ENCODE measurements at regions not wholly inside any gene's neighbourhood (a gene's known extent, or its start where the extent isn't known, plus 50 kb on each side); places are given as distances from the start of the nearest gene placed in this dataset.

DNA sequence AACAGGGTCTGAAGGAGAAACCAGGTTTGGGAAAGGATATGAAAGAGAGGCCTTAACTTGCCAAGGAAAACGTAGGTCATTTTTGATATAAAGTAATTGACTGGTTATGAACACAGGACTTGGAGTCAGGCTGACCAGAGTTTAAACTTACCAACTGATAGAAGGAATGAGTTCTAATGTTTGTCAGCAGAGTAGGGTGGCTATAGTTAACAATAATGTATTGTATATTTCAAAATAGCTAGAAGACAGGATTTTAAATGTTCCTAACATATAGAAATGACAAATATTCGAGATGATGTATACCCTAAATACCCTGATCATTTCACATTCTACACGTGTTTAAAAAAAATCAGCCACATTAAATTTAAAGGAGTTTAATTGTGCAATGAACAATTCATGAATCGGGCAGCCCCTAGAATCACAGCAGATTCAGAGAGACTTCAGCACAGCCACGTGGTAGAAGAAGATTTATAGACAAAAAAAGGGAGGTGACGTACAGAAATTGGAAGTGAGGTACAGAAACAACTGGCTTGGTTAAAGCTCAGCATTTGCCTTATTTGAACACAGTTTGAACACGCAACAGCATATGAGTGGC is 52.5 kb upstream of the PLEKHG7 start:
- no peak for DNase-seq

GRCh38 chr12:92649511-92650227 is 53.1 kb upstream of the PLEKHG7 start:
- peak; percentile 73 for DNase-seq

DNA sequence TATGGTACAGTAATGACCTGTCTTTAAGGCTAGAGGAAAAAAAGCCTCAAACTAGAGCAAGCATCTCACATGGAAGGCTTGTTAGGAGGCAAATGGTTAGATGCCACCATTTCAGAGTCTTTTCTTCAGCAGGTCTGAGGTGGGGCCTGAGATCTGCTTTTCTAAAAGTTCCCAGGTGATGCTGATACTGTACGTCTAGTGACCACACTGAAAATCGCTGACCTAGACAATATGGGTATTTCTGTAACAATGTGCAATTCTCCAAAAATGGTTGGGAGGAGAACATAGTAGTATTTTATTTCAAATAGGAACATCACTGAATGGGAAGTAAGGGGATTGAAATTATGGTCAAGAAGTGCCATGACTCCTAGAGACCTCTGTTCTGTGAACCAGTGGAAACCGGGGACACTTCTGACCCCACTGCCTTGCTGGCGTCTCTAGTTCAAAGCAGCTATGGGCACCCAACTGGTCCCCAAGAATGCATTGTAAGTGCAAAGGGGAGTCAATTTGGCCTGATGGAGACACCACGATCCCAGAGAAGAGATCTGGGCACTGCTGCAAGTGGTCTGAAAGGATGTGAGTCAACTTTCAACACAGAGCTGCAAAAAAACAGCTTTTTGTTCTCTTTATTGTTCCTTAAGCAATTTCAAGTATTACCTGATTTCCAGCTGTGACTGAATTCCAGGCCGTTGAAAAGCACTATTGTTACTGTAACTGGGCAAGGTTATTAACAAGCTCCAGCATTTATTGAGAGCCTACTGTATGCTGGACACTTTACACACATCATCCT is 54.4 kb upstream of the PLEKHG7 start:
- DNase-seq, result no peak

DNA sequence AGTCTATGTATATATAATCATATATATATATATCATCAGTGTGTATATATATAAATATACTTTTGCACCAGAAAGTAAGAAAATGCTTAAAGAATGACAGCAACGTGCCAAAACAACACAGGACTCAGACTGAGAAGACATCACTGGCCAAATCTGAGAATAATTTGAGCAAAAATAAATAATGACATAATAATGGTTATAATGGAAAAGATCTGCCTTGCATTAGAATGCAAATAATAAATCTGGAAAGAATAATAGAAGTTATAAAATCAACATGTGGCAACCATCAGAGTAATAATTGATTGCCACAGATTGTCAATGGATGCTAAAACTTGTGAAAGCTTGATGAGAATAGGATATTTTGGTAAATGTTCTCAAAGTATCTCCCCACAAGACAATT is 61.5 kb upstream of the PLEKHG7 start:
- no peak for DNase-seq

DNA sequence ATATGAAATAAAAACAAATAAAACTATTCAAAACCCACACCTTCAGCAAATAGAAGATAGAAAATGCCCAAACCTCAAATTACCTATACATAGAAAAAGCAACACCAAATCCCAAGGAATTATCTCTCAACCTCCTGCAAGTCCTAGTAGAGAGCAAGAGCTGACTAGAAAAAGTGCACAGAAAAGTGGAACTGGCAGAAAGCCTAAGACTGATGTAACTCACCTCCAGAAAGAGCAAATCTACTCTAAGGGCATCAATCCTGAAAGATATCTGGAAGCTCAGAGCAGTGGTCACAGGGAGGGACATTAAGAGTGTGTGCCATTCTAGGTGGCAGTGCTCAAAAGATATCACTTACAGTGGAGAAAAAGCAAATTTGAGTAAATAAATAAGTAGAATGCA is 62.1 kb upstream of the PLEKHG7 start:
- no peak for DNase-seq

DNA sequence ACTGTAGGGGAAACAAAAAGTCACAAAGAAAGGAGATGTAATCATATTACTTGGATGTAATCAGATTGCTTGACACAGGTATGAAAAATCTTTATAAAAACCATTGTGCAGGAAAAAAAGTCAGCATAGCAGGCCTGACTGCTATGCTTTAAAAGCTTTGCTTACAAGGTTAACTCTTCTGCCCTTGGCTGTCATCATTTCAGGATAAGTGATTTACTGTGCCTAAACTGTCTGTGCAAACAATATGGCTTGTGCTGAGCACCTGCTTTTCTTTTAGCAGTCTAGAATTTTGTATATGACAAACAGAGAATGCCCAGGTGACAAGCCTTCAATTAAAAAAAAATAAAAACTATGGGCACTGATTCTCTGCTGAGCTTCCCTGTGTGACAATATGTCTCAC is 63.8 kb upstream of the PLEKHG7 start:
- no peak for DNase-seq

GRCh38 chr12:92634730-92635129 is 68.1 kb upstream of the PLEKHG7 start:
- DNase-seq, result no peak

GRCh38 chr12:92634202-92634601 is 68.6 kb upstream of the PLEKHG7 start:
- DNase-seq, result no peak

DNA sequence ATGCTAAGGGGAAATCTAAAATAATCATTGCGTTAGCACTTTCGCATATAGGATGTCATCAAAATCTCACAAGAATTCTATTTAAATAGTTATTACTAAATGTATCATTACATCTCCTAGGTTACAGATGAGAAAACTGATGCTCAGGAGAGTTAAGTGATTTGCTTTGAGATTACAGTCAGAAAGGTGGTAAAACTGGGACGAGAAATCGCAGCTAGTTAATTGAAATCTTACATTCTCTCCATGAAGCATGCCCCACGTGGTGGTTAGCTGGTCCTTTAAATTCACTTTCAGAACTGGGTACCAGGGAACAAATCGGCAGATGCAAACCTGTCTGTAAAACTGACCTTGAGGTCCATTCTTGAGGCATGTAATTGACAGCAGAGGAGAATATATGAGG is 71.8 kb upstream of the PLEKHG7 start:
- no peak for DNase-seq

- DNase-seq, result no peak
Observed at GRCh38 chr12:92629349-92630065, 73.3 kb upstream of the PLEKHG7 start.

- DNase-seq, result no peak
Observed at GRCh38 chr12:92628476-92628875, 74.3 kb upstream of the PLEKHG7 start.

GRCh38 chr12:92627511-92627910 is 75.3 kb upstream of the PLEKHG7 start:
- no peak for DNase-seq

GRCh38 chr12:92625639-92626310 is 77.0 kb upstream of the PLEKHG7 start:
- DNase-seq, result no peak

- DNase-seq, result no peak
Observed at GRCh38 chr12:92624236-92624635, 78.6 kb upstream of the PLEKHG7 start.

DNA sequence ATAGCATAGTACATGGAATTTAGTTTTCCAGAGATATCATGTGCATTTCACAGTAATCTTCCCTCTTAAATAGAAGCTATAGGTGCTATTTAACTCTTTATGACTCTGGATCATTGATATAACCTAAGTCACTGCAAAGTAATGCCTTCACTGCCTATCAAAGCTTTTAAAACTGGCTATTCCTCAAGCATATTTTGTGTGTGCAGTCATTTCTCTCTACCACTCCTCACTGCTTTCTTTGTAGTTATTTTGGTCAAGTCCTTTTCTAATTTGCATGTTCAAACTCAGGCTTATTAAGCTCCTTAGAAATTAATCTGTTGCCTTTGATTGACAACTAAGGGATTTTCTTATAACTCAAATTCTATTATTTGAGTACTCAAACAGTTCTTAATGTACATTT is 79.4 kb upstream of the PLEKHG7 start:
- no peak for DNase-seq

GRCh38 chr12:92621833-92622232 is 81.0 kb upstream of the PLEKHG7 start:
- DNase-seq, result no peak

GRCh38 chr12:92621312-92621711 is 81.5 kb upstream of the PLEKHG7 start:
- DNase-seq, result no peak

GRCh38 chr12:92619730-92620684 is 82.8 kb upstream of the PLEKHG7 start:
- DNase-seq, result no peak

DNA sequence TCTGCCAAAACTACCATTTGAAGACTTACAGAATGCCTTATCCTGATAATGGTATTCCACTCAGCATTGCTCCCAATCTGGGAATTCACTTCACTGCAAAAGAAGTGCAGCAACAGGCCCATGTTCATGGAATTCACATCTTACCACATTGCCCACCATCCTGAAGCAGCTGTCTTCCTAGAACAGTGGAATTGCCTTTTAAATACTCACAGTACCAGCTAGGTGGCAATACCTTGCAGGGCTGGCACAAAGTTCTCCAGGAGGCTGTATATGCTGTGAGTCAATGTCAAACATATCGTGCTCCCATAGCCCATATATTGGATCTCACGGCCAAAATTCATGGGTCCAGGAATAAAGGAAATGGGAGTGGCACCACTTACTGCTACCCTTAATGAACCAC is 83.8 kb upstream of the PLEKHG7 start:
- no peak for DNase-seq

GRCh38 chr12:92615703-92616102 is 87.1 kb upstream of the PLEKHG7 start:
- no peak for DNase-seq

DNA sequence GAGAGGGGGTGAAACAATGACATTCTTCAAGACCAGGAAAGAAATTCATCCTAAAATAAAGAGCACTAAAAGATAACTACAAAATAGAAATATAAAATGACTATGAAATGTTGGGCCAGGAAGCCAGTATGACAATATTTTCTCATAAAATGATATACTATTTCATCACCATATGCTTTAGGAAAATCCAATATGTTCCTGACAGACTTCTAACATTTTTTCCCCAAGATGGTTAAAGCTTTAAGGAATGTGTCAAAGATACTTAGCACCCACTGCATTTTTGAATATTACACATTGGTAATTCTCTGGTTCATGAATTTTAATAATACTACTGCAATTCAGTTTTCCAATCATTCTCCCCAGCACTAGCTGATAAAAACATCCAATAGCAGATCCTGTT is 87.7 kb upstream of the PLEKHG7 start:
- no peak for DNase-seq

DNA sequence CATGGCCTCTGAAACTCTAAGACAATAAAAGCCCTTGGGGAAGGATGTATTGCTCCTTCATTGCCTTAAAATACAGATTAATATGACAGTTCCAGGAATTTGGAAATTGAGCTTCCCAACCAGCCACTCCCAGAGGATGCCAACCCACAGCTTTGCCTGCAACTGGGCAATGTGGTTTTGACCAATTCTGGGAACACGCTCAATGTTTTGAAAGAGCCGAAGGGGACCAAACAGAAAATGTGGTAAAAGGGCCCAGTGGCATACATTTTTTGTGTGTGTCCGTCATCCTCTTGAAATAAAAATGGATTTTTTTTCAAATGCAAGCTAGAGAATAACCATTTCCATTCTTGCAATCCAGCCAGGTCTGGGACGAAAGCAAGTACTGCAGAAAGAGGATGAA is 88.3 kb upstream of the PLEKHG7 start:
- DNase-seq, result no peak

Data from CD4-positive, alpha-beta T cell treated with Interleukin-4 for 4 hours (primary cell).